HEK293 (cell line): ENCODE measurements at regions not wholly inside any gene's neighbourhood (a gene's known extent, or its start where the extent isn't known, plus 50 kb on each side); places are given as distances from the start of the nearest gene placed in this dataset.

Experiments used
- ZNF214 ChIP-seq: fragments of 450-650 bp; formaldehyde crosslinking; IDR thresholded peaks from 2 replicates; pipeline ENCODE4 v1.5.1; 2017; ENCODE audit warnings: missing biosample characterization, mild to moderate bottlenecking, missing genetic modification characterization, borderline replicate concordance
- ZNF335 ChIP-seq: fragments of 450-650 bp; formaldehyde crosslinking; conservative IDR thresholded peaks from 2 replicates; pipeline ENCODE4 v1.5.1; 2016; ENCODE audit warnings: missing biosample characterization, missing genetic modification characterization
- ZNF843 ChIP-seq: fragments of 450-650 bp; formaldehyde crosslinking; IDR thresholded peaks from 2 replicates; pipeline ENCODE4 v1.5.1; 2016; ENCODE audit warnings: missing biosample characterization, missing genetic modification characterization
- ZXDB ChIP-seq: fragments of 450-650 bp; formaldehyde crosslinking; IDR thresholded peaks from 2 replicates; pipeline ENCODE4 v1.5.1; 2016; ENCODE audit warnings: missing biosample characterization, missing genetic modification characterization

DNA sequence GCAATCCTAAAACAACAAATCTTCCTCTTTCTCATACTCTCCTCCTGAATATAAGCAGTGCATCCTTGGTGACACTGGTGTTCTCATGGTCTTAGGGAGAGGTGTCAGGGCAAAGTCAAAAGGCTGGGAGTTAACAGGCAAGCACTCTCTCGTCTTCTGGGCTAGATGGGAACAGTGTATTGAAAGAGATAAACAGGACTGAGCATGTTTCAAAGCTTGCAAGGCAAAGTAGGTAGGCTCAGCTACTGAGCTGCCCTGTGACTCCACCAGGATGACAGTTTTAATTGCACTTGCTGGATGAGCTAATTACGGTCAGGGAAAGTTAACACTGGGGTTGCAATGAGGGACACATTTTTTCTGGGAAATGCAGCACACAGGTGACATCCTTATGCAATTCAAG, 554.9 kb upstream of the NRP1 start:
- TF ChIP-seq ZNF214 (tag by site-specific recombination), result no peak
- no peak for TF ChIP-seq ZNF843 (tag by site-specific recombination)
- no peak for TF ChIP-seq ZNF335 (tag by site-specific recombination)
- no peak for TF ChIP-seq ZXDB (tag by site-specific recombination)
